Skeletal muscle tissue (tissue), 3 donors: ENCODE measurements at regions not wholly inside any gene's neighbourhood (a gene's known extent, or its start where the extent isn't known, plus 50 kb on each side); places are given as distances from the start of the nearest gene placed in this dataset.

ENCODE experiments used
- H3K27ac ChIP-seq: one replicate; pipeline ENCODE4 v1.7.0; 2013; ENCODE audit warnings: mild to moderate bottlenecking, low read depth, low read length, inconsistent platforms
- H3K27me3 ChIP-seq, 3 donors: one replicate each; pipeline ENCODE4 v1.7.0; 2013; ENCODE audit warnings: low read length in 3 of 3; ENCODE audit not compliant: control insufficient read depth in 3 of 3, insufficient read depth in 3 of 3
- H3K36me3 ChIP-seq, 3 donors: one replicate each; pipeline ENCODE4 v1.7.0; 2013; ENCODE audit warnings: low read length in 3 of 3; ENCODE audit not compliant: control insufficient read depth in 3 of 3, insufficient read depth in 3 of 3
- H3K4me1 ChIP-seq, 3 donors: one replicate each; pipeline ENCODE4 v1.7.0; 2013; ENCODE audit warnings: low read length in 3 of 3, mild to moderate bottlenecking in 3 of 3; ENCODE audit not compliant: control insufficient read depth in 3 of 3, insufficient read depth in 3 of 3
- H3K4me3 ChIP-seq, 3 donors: one replicate each; pipeline ENCODE4 v1.7.0; 2013; ENCODE audit warnings: low read length in 3 of 3
- H3K9ac ChIP-seq, 3 donors: one replicate each; pipeline ENCODE4 v1.7.0; 2013; ENCODE audit warnings: low read length in 3 of 3, mild to moderate bottlenecking in 3 of 3, moderate library complexity in 2 of 3, low read depth in 1 of 3
- H3K9me3 ChIP-seq, 3 donors: one replicate each; pipeline ENCODE4 v1.7.0; 2013; ENCODE audit warnings: low read length in 3 of 3; ENCODE audit not compliant: control insufficient read depth in 3 of 3
- donor health status: Osteomylitis.

DNA sequence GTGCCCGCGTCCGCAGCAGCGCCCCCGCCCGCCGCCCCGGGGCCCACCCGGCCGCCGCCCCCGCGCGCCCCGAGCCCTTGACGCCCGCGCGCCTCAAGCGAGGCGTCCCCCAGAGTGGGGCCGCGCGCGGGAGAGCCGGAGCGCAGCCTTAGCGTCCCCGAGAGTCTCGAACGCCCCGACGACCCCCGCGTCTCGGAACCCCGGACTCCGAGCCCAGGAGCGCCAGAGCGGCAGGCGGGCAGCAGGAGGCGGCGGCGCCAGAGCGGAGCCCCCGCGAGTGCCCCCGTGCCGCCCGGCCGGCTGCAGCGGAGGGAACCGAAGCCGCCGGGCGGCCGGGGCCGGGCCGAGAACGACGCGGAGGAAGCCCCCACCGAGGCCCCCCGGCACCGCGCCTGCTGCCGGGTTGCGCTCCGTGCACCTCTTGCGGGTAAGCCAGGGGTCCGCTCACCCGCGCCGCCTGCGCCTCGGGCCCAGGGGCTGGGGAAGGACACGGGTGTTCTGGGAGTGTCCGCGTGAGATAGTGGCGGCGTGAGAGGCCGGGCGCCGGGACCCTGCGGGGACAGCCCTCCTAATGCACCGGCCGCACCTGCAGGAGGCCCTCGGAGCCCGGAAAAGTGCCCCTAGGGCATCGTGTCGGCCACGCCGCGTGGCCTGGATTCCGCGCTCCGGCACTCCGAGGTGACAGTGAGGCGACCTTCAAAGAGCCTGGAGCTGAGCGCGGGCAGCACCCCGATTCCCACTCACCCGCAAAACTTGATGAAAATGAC is 52.0 kb upstream of the ULK4 start:
- Histone ChIP-seq H3K27me3 (no peaks in the 10 kb centered on the region), H3K9me3 (no peaks in the 10 kb centered on the region), H3K4me1 (peaks cover 24 to 37% (median 30%) of the 10 kb centered on the region in 3 donors), H3K36me3 (no peaks in the 10 kb centered on the region), H3K9ac (peak overlapping the region; percentile 87 to 94 (median 94)), H3K27ac (peak overlapping the region; percentile 88), H3K4me3 (peak overlapping the region; percentile 79 to 92 (median 87))

DNA sequence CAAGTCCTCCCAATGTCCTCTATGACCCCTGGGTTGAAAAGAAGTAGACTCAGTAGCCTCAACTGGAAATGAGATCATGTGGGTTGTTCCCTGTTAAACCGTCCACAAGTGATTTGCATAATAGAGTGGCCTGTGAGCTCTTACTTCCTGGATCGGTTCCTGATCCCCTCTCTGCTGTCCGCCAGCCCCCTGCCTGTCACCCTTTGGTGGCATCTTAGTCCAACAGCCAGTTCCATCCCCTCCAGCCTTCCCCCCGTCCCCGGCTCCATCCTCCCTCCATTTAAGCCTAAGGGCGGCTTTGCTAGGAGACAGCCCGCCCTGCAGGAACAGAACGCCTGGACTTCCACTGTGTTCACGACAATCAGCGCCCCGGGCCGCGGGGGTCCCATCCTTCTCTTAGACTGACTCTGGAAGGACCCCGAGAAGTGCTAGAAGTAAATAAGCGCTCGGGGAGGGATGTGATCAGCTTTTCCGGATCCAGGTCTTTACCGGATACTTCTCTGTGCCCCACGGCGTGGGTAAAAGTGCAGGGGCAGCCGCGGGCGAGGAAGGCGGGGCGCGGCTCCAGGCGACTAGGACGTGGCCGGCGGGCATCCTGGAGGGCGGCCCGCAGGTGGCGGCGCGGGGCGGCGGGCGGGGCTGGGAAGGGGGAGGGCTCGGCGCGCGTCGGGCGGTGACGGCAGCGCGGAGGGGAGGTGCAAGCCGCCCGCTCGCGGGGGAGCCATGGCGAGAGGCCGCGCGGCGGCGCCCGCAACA is 51.2 kb upstream of the ULK4 start:
- peak overlapping the region; percentile 72 to 87 (median 73) for H3K9ac ChIP-seq
- no peaks in the 10 kb centered on the region for H3K36me3 ChIP-seq
- H3K27me3 ChIP-seq, result no peaks in the 10 kb centered on the region
- no peaks in the 10 kb centered on the region for H3K9me3 ChIP-seq
- peak overlapping the region; percentile 86 for H3K27ac ChIP-seq
- H3K4me1 ChIP-seq, result peaks cover 24 to 30% (median 26%) of the 10 kb centered on the region in 3 donors
- peak overlapping the region; percentile 62 to 70 (median 67) for H3K4me3 ChIP-seq

DNA sequence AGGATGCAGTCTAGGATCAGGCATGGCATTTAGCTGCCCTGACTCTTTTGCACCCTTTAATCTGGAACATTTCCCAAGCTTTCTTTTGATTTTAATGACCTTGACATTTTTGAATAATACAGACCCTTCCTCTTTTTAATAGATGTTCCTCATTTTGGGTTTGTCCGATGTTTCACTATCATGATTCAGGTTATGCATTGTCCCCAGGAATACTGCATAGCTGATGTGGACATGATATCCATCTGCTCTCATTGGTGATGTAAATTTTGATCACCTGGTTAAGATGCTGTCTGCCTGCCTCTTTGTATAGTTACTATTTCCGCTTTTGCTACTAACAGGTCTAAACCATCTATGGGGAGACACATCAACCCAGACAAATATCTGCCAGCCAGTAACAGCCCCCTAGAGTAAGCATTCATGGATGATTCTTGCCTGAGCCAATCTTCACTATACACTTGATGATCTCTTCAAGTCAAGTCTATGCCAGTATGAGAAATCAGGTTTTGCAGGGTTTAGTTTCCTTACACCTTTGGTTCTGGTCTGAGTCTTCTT is 50.6 kb upstream of the ULK4 start:
- peaks cover 24 to 27% (median 26%) of the 10 kb centered on the region in 3 donors for H3K4me1 ChIP-seq
- peak overlapping the region; percentile 86 for H3K27ac ChIP-seq
- no peak overlapping the region for H3K4me3 ChIP-seq

More for the DNA sequence above, 50.6 kb upstream of the ULK4 start:
- no peaks in the 10 kb centered on the region for H3K9me3 ChIP-seq
- no peaks in the 10 kb centered on the region for H3K36me3 ChIP-seq
- H3K9ac ChIP-seq, result no peak overlapping the region
- H3K27me3 ChIP-seq, result no peaks in the 10 kb centered on the region
